Neural crest cell (in vitro differentiated cells): ENCODE measurements at regions not wholly inside any gene's neighbourhood (a gene's known extent, or its start where the extent isn't known, plus 50 kb on each side); places are given as distances from the start of the nearest gene placed in this dataset.

ENCODE experiments used
- DNase-seq: peaks from one replicate; pipeline ENCODE4 v3.0.0; 2021; ENCODE audit warnings: low read depth, mixed read lengths, low spot score
- H3K27ac Mint-ChIP-seq: one replicate; pipeline ENCODE4 v1.8.0; 2021; ENCODE audit warnings: mild to moderate bottlenecking, mixed read lengths; ENCODE audit not compliant: unreplicated experiment
- H3K27me3 Mint-ChIP-seq: 2 replicates; pipeline ENCODE4 v1.8.0; 2021; ENCODE audit warnings: low read depth, mild to moderate bottlenecking, mixed read lengths
- H3K36me3 Mint-ChIP-seq: 2 replicates; pipeline ENCODE4 v1.8.0; 2021; ENCODE audit warnings: low read depth, mild to moderate bottlenecking, mixed read lengths
- H3K4me1 Mint-ChIP-seq: 2 replicates; pipeline ENCODE4 v1.8.0; 2021; ENCODE audit warnings: mixed read lengths
- H3K4me3 Mint-ChIP-seq: one replicate; pipeline ENCODE4 v1.8.0; 2021; ENCODE audit warnings: mild to moderate bottlenecking, mixed read lengths
- H3K9me3 Mint-ChIP-seq: 2 replicates; pipeline ENCODE4 v1.8.0; 2021; ENCODE audit warnings: mixed read lengths
- TF ChIP-seq, protein P1 (sequence below): fragments of 200-600 bp; sonication (generic); conservative IDR thresholded peaks from 2 replicates; pipeline ENCODE4 v1.5.0; 2021; ENCODE audit warnings: antibody characterized with exemption, mild to moderate bottlenecking

DNA sequence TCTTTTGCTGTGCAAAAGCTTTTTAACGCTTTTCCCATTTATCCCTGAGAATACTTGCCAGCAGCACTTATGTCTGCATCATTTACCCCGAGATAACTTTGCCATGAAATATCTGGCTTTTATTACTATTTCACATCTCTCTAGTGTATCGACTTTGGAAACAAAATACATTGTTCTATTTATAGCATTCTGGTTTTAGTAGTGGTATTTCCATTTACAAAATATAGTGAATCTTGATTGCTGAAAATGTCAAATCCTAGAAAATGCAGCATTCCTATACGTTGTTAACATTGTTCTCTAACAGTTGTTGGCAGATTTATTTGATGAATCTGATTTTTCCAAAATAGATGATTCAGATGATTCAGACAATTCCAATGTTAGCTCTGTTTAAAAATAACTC, 189.3 kb upstream of the SPRY2 start:
- H3K4me3 Mint-ChIP-seq: no peak overlapping the region
- peaks cover 7% of the 10 kb centered on the region for H3K9me3 Mint-ChIP-seq
- no peak for DNase-seq
- no peaks in the 10 kb centered on the region for H3K4me1 Mint-ChIP-seq
- H3K27ac Mint-ChIP-seq: no peak overlapping the region
- peaks cover 11% of the 10 kb centered on the region for H3K36me3 Mint-ChIP-seq
- no peaks in the 10 kb centered on the region for H3K27me3 Mint-ChIP-seq
- TF ChIP-seq, protein P1, sequence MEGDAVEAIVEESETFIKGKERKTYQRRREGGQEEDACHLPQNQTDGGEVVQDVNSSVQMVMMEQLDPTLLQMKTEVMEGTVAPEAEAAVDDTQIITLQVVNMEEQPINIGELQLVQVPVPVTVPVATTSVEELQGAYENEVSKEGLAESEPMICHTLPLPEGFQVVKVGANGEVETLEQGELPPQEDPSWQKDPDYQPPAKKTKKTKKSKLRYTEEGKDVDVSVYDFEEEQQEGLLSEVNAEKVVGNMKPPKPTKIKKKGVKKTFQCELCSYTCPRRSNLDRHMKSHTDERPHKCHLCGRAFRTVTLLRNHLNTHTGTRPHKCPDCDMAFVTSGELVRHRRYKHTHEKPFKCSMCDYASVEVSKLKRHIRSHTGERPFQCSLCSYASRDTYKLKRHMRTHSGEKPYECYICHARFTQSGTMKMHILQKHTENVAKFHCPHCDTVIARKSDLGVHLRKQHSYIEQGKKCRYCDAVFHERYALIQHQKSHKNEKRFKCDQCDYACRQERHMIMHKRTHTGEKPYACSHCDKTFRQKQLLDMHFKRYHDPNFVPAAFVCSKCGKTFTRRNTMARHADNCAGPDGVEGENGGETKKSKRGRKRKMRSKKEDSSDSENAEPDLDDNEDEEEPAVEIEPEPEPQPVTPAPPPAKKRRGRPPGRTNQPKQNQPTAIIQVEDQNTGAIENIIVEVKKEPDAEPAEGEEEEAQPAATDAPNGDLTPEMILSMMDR: no peak

DNA sequence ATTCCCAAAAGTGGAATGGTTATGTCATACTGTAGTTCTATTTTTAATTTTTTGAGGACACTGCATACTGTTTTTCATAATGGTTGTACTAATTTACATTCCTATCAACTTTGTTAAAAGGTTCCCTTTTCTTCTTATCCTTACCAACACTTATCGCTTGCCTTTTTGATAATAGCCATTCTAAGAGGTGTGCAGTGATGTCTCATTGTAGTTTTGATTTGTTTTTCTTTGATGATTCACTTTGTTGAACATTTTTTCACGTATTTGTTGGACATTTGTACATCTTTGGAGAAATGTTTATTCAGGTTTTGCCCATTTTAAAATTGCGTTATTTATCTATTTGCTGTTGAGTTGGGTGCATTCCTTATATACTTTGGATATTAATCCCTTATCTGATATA, 188.8 kb upstream of the SPRY2 start:
- no peak for DNase-seq
- Mint-ChIP-seq H3K27ac (no peak overlapping the region), H3K36me3 (peaks cover 11% of the 10 kb centered on the region), H3K4me3 (no peak overlapping the region), H3K27me3 (no peaks in the 10 kb centered on the region), H3K4me1 (no peaks in the 10 kb centered on the region), H3K9me3 (peaks cover 7% of the 10 kb centered on the region)
- TF ChIP-seq, protein P1: no peak

DNA sequence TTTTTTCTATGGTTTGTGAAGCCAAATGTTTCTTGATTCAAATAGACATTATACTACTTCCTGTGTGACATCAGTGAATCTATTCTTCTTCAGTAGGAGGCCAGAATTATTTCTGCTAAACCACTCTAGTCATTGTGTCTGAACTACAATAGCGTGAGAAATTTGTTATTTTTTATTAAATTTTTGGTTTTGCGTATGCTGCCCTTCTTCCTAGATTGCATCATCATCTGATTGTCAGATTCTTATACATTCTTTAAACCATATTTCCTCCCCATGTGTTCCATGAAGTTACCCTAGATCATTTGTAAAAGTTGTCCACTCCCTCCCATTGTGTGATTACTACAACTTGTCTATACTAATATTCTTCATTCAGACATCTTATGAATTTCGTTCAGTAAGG, 187.8 kb upstream of the SPRY2 start:
- peaks cover 7% of the 10 kb centered on the region for H3K9me3 Mint-ChIP-seq
- H3K36me3 Mint-ChIP-seq: peaks cover 11% of the 10 kb centered on the region

DNA sequence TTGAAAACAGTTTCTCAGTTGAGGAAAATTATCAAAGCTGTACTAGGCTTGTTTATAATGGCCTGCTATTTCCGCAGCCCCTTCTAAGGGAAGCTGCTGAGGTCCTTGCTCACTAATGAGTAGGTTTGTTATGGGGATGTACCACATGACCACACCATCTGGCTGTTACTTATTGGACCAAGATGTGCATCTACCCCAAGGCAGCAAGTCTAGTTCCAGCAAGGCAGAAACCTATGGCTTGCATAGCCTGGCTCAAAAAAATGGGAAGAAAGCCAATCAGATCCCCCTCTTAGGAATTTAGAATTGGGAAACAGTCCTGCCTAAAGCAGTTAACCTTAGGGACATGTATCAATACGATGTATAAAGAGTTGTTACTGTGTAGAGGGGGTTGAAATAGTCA, 186.5 kb upstream of the SPRY2 start:
- H3K27ac Mint-ChIP-seq: no peak overlapping the region
- no peaks in the 10 kb centered on the region for H3K27me3 Mint-ChIP-seq

More for the DNA sequence above, 187.8 kb upstream of the SPRY2 start:
- Mint-ChIP-seq H3K27ac (no peak overlapping the region), H3K4me1 (no peaks in the 10 kb centered on the region), H3K4me3 (no peak overlapping the region), H3K27me3 (no peaks in the 10 kb centered on the region)
- DNase-seq: no peak
- TF ChIP-seq, protein P1: no peak

DNA sequence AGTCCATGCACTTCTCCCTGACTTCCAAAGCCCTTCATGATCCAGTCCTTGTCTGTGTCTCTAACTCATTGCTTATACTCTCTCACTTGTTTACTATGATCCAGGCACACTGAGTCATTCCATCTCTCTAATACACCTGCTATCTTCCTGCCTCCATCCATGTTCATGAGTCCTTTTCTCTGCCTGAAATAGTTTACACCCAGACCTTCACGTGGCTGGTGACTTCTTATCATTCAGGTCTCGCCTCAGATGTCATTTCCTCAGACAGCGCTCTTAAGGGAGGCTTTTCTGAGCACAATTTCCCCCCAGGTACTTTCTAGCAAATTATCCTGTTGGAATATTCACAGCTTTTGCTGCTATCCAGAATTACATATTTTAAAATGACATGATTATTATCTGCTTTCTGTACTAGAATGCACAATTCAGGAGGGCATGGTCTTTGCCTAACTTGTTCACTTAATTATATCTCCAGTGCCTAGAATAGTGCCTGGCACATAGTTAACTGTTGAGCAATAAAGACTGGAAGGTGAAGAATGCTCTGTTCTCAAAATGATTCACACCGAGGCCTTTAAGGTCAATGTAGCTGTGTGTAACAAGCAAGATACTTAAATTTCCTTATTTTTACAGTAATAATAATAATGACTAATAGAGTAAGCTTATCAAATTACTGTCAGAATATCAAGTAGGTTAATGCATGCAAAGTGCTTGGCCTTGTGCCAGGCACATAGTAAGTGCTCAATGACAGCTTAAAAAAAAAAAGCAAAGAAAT, 183.7 kb upstream of the SPRY2 start:
- Mint-ChIP-seq H3K27ac (no peak overlapping the region), H3K36me3 (peaks cover 3% of the 10 kb centered on the region), H3K9me3 (no peaks in the 10 kb centered on the region), H3K4me3 (no peak overlapping the region), H3K4me1 (no peaks in the 10 kb centered on the region), H3K27me3 (no peaks in the 10 kb centered on the region)
- no peak for DNase-seq
- TF ChIP-seq, protein P1: no peak

More for the DNA sequence above, 186.5 kb upstream of the SPRY2 start:
- Mint-ChIP-seq H3K9me3 (peaks cover 7% of the 10 kb centered on the region), H3K4me3 (no peak overlapping the region), H3K36me3 (peaks cover 11% of the 10 kb centered on the region), H3K4me1 (no peaks in the 10 kb centered on the region)
- DNase-seq: no peak
- TF ChIP-seq, protein P1: no peak
